Vagina (tissue), 2 donors: ENCODE measurements at regions not wholly inside any gene's neighbourhood (a gene's known extent, or its start where the extent isn't known, plus 50 kb on each side); places are given as distances from the start of the nearest gene placed in this dataset.

Experiments
- DNase-seq, 2 donors: peaks; one replicate each; pipeline ENCODE4 v3.0.0-alpha.2; 2017; ENCODE audit errors: extremely low spot score in 2 of 2
- H3K27ac ChIP-seq: fragments of 200-600 bp; sonication (generic); one replicate; pipeline ENCODE4 v1.5.1; 2019
- H3K27me3 ChIP-seq: fragments of 200-600 bp; sonication (generic); one replicate; pipeline ENCODE4 v1.5.1; 2019
- H3K36me3 ChIP-seq, 2 donors: fragments of 200-600 bp; sonication (generic); one replicate each; pipeline ENCODE4 v1.5.1; 2017 to 2019
- H3K4me1 ChIP-seq: fragments of 200-600 bp; sonication (generic); one replicate; pipeline ENCODE4 v1.5.1; 2019
- H3K4me3 ChIP-seq, 2 donors: fragments of 200-600 bp; sonication (generic); 1 replicate in 1 of 2; 2 replicates in 1 of 2; pipeline ENCODE4 v1.5.1; 2016 to 2019
- H3K9me3 ChIP-seq: fragments of 200-600 bp; sonication (generic); one replicate; pipeline ENCODE4 v1.5.1; 2019
- CTCF ChIP-seq, 3 experiments: fragments of 450-650 bp in 2 of 3; fragments of 200-600 bp in 1 of 3; sonication (generic) in 1 of 3; IDR thresholded peaks; one replicate each; pipeline ENCODE4 v1.5.1; 2017 to 2019; ENCODE audit warnings: antibody characterized with exemption in 3 of 3, mild to moderate bottlenecking in 2 of 3, moderate library complexity in 2 of 3
- POLR2A ChIP-seq, 2 donors: fragments of 450-650 bp; IDR thresholded peaks; one replicate each; pipeline ENCODE4 v1.6.1; 2017; ENCODE audit warnings: antibody characterized with exemption in 2 of 2, mild to moderate bottlenecking in 2 of 2, moderate library complexity in 2 of 2
- POLR2AphosphoS5 ChIP-seq, 2 donors: sonication (generic); formaldehyde crosslinking; IDR thresholded peaks; one replicate each; pipeline ENCODE4 v1.9.0; 2017; ENCODE audit warnings: antibody characterized with exemption in 2 of 2, mild to moderate bottlenecking in 2 of 2, low read depth in 1 of 2; ENCODE audit not compliant: insufficient read depth in 1 of 2
- intact Hi-C: fragments of 100-400 bp; cut with DNase I; formaldehyde crosslinking; loops from one replicate; pipeline ENCODE4 v1.15.1; 2023

DNA sequence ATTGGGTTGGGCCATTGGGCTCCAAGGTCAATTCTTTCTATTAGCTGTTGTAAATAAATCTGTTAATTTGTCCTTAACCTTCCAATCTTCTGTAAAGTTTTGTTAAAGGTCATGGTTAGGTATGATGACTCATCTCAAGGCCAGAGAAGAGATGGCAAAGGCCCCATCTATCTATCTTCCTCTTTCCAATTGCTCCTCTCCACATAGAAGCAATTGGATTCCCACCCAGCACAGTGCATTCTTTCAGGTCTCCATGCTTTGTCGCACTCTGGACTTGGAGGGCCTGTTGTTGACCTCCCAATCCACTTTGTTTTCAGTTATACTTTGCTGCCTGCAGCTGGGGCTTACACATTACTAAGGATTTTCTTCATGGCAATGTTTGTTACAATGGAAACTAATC, 118.5 kb downstream of the MFAP3L start:
- Histone ChIP-seq H3K27ac (no peak overlapping the region), H3K4me1 (no peaks in the 10 kb centered on the region), H3K36me3 (no peaks in the 10 kb centered on the region), H3K27me3 (no peaks in the 10 kb centered on the region), H3K9me3 (no peaks in the 10 kb centered on the region), H3K4me3 (no peak overlapping the region)
- intact Hi-C loops: no loop called here
- DNase-seq: no peak
- TF ChIP-seq POLR2A (IDR thresholded peaks at IDR 0.05) (no peak), CTCF (IDR thresholded peaks at IDR 0.05) (no peak), POLR2AphosphoS5 (IDR thresholded peaks at IDR 0.05; ENCODE audit: insufficient read depth in 1 of 2, low read depth in 1 of 2) (no peak)

DNA sequence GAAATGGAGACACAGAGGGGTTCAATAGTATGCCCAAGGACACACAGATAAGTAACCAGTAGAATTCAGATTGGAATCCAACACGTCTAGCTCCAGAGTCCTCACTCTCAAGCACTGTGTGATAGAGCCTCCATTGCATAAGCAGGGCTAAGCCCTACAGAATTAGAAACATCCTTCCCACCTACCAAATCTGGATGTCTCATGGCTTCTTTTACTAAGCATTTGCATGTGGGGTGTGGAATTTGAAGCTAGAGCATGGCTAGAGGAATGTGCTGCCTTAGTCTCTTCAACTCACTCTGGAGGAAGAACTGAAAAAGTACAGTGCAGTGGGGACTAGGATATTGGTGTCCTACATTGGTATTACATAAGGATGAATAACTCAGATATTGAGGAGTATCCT, 119.4 kb downstream of the MFAP3L start:
- intact Hi-C loops: no loop called here
- Histone ChIP-seq H3K36me3 (no peaks in the 10 kb centered on the region), H3K27ac (no peak overlapping the region), H3K9me3 (no peaks in the 10 kb centered on the region), H3K4me3 (no peak overlapping the region), H3K27me3 (no peaks in the 10 kb centered on the region), H3K4me1 (no peaks in the 10 kb centered on the region)
- DNase-seq: no peak
- TF ChIP-seq POLR2A (IDR thresholded peaks at IDR 0.05) (no peak), CTCF (IDR thresholded peaks at IDR 0.05) (no peak), POLR2AphosphoS5 (IDR thresholded peaks at IDR 0.05; ENCODE audit: insufficient read depth in 1 of 2, low read depth in 1 of 2) (no peak)

DNA sequence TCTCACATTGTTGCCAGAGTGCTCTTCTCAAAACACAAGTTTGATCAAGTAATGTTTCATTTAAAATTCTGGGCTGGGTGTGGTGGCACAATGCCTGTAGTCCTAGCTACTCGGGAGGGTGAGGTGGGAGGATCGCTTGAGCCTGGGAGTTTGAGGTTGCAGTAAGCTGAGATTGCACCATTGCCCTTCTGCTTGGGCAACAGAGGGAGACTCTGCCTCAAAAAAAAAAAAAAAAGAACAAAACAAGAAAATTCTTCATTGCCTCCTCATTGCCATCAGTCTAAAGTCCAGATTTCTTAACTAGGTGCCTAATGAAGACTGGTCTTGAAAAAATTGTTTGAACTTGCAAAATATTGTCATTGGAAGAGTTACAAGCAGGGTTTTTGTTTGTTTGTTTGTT, 120.1 kb downstream of the MFAP3L start:
- Histone ChIP-seq H3K4me3 (no peak overlapping the region), H3K4me1 (no peaks in the 10 kb centered on the region), H3K9me3 (no peaks in the 10 kb centered on the region), H3K36me3 (no peaks in the 10 kb centered on the region), H3K27ac (no peak overlapping the region), H3K27me3 (no peaks in the 10 kb centered on the region)
- intact Hi-C loops: no loop called here
- no peak for DNase-seq
- TF ChIP-seq POLR2AphosphoS5 (IDR thresholded peaks at IDR 0.05; ENCODE audit: insufficient read depth in 1 of 2, low read depth in 1 of 2) (no peak), CTCF (IDR thresholded peaks at IDR 0.05) (no peak), POLR2A (IDR thresholded peaks at IDR 0.05) (no peak)

DNA sequence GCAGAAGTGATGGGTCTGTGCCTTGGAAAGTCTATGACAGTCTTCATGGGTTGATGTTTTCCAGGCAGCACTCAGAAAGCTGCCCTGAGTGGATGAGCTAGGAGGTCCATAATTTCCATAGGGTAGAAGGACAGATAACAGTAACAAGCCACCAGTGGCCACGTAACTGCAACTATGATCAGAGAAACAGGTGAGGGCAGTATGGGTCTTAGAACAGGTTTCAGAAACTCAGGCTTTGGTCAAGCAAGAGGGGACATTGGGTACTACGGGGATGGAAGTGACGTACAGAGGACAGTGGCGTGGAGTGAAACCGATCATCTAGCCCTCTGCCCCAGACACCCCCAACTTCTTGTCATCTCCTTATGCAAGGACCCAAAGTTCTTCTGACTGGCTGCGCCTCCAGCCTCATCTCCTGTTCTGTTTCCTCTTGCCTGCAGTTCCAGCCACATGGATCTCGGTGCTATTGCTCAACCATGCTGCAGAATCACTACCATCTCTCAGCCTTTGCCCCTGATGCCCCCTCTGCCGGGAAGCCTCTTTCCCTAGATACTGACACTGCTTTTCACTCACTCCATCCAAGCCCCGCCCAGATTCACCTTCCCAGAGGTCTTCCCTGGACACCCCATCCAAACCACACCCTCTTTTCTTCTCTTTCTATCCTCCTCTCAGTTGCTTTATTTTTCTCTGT, 123.4 kb downstream of the MFAP3L start:
- TF ChIP-seq POLR2AphosphoS5 (IDR thresholded peaks at IDR 0.05; ENCODE audit: insufficient read depth in 1 of 2, low read depth in 1 of 2) (no peak), POLR2A (IDR thresholded peaks at IDR 0.05) (no peak), CTCF (IDR thresholded peaks at IDR 0.05) (no peak)
- Histone ChIP-seq H3K27ac (no peak overlapping the region), H3K4me1 (no peaks in the 10 kb centered on the region), H3K9me3 (no peaks in the 10 kb centered on the region), H3K4me3 (no peak overlapping the region), H3K27me3 (no peaks in the 10 kb centered on the region), H3K36me3 (no peaks in the 10 kb centered on the region)
- DNase-seq: no peak
- intact Hi-C loops: no loop called here

DNA sequence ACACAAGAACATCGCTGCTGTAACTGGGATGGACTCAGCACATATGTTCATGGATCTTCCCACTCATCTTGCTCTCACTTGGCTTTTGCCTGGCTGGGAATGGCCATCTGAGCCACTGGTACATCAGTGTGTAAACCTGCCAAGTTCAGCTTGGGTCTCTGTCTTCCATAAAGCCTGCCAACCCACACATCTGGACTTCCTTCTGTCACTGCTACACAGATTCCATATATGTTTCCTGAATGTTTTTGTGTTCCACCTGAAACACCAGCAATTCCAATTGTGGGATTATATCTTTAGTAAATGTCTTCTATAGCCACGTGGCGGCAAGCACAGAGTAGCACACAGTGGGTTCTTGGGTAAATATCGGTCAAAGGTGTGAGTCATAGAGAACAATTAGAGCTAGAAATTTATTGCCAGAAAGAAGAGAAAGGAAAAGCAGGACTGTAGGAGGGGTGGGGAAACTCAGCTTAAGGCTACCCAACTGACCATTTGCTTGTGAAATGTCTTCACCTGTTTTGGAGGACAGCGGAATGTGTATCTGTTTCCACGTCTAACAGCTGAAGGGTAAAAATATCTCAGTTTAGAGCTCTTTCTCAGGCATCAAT, 125.9 kb downstream of the MFAP3L start:
- H3K27me3 ChIP-seq: no peaks in the 10 kb centered on the region
- no peak overlapping the region for H3K27ac ChIP-seq
- DNase-seq: no peak
- intact Hi-C loops: no loop called here
- no peak for TF ChIP-seq CTCF (IDR thresholded peaks at IDR 0.05)
- no peak for TF ChIP-seq POLR2AphosphoS5 (IDR thresholded peaks at IDR 0.05; ENCODE audit: insufficient read depth in 1 of 2, low read depth in 1 of 2)
- TF ChIP-seq POLR2A (IDR thresholded peaks at IDR 0.05): no peak
- no peaks in the 10 kb centered on the region for H3K4me1 ChIP-seq
- H3K4me3 ChIP-seq: no peak overlapping the region
- H3K36me3 ChIP-seq: no peaks in the 10 kb centered on the region
- no peaks in the 10 kb centered on the region for H3K9me3 ChIP-seq
